Uterus (tissue), 3 donors: ENCODE measurements at regions not wholly inside any gene's neighbourhood (a gene's known extent, or its start where the extent isn't known, plus 50 kb on each side); places are given as distances from the start of the nearest gene placed in this dataset.

Experiments used
- DNase-seq, 2 donors: peaks; one replicate each; pipeline ENCODE4 v3.0.0-alpha.2; 2019 to 2020
- H3K27ac ChIP-seq, 2 donors: fragments of 200-600 bp; sonication (generic); 1 replicate in 1 of 2; 2 replicates in 1 of 2; pipeline ENCODE4 v1.5.1; 2016 to 2018
- H3K27me3 ChIP-seq, 2 donors: fragments of 200-600 bp; sonication (generic); one replicate each; pipeline ENCODE4 v1.5.1; 2018 to 2019; ENCODE audit warnings: control low read depth in 1 of 2
- H3K36me3 ChIP-seq, 2 donors: fragments of 200-600 bp; sonication (generic); one replicate each; pipeline ENCODE4 v1.5.1; 2019; ENCODE audit warnings: control low read depth in 1 of 2
- H3K4me1 ChIP-seq, 2 donors: fragments of 200-600 bp; sonication (generic); one replicate each; pipeline ENCODE4 v1.5.1; 2018 to 2019; ENCODE audit warnings: control low read depth in 1 of 2
- H3K4me3 ChIP-seq, 2 donors: fragments of 200-600 bp; sonication (generic); 1 replicate in 1 of 2; 2 replicates in 1 of 2; pipeline ENCODE4 v1.5.1; 2018 to 2019; ENCODE audit warnings: mild to moderate bottlenecking in 1 of 2
- H3K9me3 ChIP-seq, 2 donors: fragments of 200-600 bp; sonication (generic); one replicate each; pipeline ENCODE4 v1.5.1; 2019; ENCODE audit warnings: control low read depth in 1 of 2
- CTCF ChIP-seq, 4 experiments: fragments of 200-600 bp in 2 of 4; fragments of 450-650 bp in 2 of 4; sonication (generic) in 2 of 4; IDR thresholded peaks; one replicate each; pipeline ENCODE4 v1.5.1; 2016 to 2019; ENCODE audit warnings: antibody characterized with exemption in 4 of 4, mild to moderate bottlenecking in 2 of 4, moderate library complexity in 1 of 4
- POLR2A ChIP-seq, 2 donors: fragments of 450-650 bp; IDR thresholded peaks; one replicate each; pipeline ENCODE4 v1.6.1; 2016; ENCODE audit warnings: antibody characterized with exemption in 2 of 2, mild to moderate bottlenecking in 1 of 2, moderate library complexity in 1 of 2
- intact Hi-C: fragments of 100-400 bp; cut with DNase I; formaldehyde crosslinking; loops from one replicate; pipeline ENCODE4 v1.15.1; 2023; ENCODE audit warnings: low total_unique reads
- donor health status: DM: yes; HTN: yes; CAD: no.

- no peak for TF ChIP-seq CTCF (IDR thresholded peaks at IDR 0.05)
- TF ChIP-seq POLR2A (IDR thresholded peaks at IDR 0.05): no peak
- intact Hi-C loops: no loop called here
- Histone ChIP-seq H3K4me3 (no peak overlapping the region), H3K27ac (no peak overlapping the region), H3K4me1 (no peaks in the 10 kb centered on the region), H3K9me3 (no peaks in the 10 kb centered on the region), H3K27me3 (no peaks in the 10 kb centered on the region), H3K36me3 (no peaks in the 10 kb centered on the region)
- DNase-seq: no peak
Measured at GRCh38 chrX:11913001-11913400, 155.0 kb downstream of the MSL3 start.

GRCh38 chrX:11929476-11929875, 171.4 kb downstream of the MSL3 start:
- intact Hi-C loops: no loop called here
- no peaks in the 10 kb centered on the region for H3K27me3 ChIP-seq
- DNase-seq: no peak
- no peaks in the 10 kb centered on the region for H3K9me3 ChIP-seq
- H3K27ac ChIP-seq: no peak overlapping the region
- TF ChIP-seq CTCF (IDR thresholded peaks at IDR 0.05) (no peak), POLR2A (IDR thresholded peaks at IDR 0.05) (no peak)
- H3K36me3 ChIP-seq: no peaks in the 10 kb centered on the region
- H3K4me3 ChIP-seq: no peak overlapping the region
- no peaks in the 10 kb centered on the region for H3K4me1 ChIP-seq

GRCh38 chrX:11932423-11932822, 174.4 kb downstream of the MSL3 start:
- no peak for DNase-seq
- Histone ChIP-seq H3K9me3 (no peaks in the 10 kb centered on the region), H3K36me3 (no peaks in the 10 kb centered on the region), H3K4me3 (no peak overlapping the region), H3K27ac (no peak overlapping the region), H3K4me1 (no peaks in the 10 kb centered on the region), H3K27me3 (no peaks in the 10 kb centered on the region)
- TF ChIP-seq CTCF (IDR thresholded peaks at IDR 0.05) (no peak), POLR2A (IDR thresholded peaks at IDR 0.05) (no peak)
- intact Hi-C loops: no loop called here

GRCh38 chrX:11934089-11934488, 176.1 kb downstream of the MSL3 start:
- Histone ChIP-seq H3K9me3 (no peaks in the 10 kb centered on the region), H3K27me3 (no peaks in the 10 kb centered on the region), H3K4me1 (no peaks in the 10 kb centered on the region), H3K36me3 (no peaks in the 10 kb centered on the region), H3K27ac (no peak overlapping the region), H3K4me3 (no peak overlapping the region)
- intact Hi-C loops: no loop called here
- TF ChIP-seq CTCF (IDR thresholded peaks at IDR 0.05) (no peak), POLR2A (IDR thresholded peaks at IDR 0.05) (no peak)
- DNase-seq: no peak

GRCh38 chrX:11941571-11941970, 183.5 kb downstream of the MSL3 start:
- no peak overlapping the region for H3K4me3 ChIP-seq
- H3K27ac ChIP-seq: no peak overlapping the region
- no peaks in the 10 kb centered on the region for H3K9me3 ChIP-seq
- intact Hi-C loops: no loop called here
- TF ChIP-seq CTCF (IDR thresholded peaks at IDR 0.05) (no peak), POLR2A (IDR thresholded peaks at IDR 0.05) (no peak)
- no peaks in the 10 kb centered on the region for H3K36me3 ChIP-seq
- H3K27me3 ChIP-seq: no peaks in the 10 kb centered on the region
- no peaks in the 10 kb centered on the region for H3K4me1 ChIP-seq
- no peak for DNase-seq
